GM12874 (cell line): ENCODE measurements at regions not wholly inside any gene's neighbourhood (a gene's known extent, or its start where the extent isn't known, plus 50 kb on each side); places are given as distances from the start of the nearest gene placed in this dataset.

Experiments used
- TF ChIP-seq, protein P1 (sequence below): IDR thresholded peaks from 2 replicates; pipeline ENCODE4 v1.5.1; 2011; ENCODE audit warnings: low read depth, mild to moderate bottlenecking, control low read depth, low read length, moderate library complexity; ENCODE audit not compliant: insufficient read depth

DNA sequence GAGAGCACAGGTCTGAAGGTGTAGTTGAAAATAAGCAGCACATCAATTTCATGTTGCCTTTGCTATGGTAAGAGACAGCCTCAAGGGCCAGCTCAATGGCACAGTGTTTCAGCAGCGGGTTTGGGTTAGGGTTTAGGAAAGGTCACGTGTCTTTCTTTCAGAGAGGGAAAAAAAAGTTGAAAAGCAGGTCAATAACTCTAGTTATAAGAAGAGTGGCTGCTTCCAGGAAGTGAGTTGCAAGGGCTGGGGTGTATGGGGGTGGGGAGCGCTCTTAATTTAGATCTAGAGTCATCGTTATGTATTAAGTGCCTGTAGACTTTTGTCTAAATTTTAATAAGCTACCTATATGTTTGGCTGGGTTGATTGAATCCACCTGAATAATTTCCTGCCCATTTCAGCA is 118.5 kb upstream of the SPAG17 start:
- TF ChIP-seq, protein P1, sequence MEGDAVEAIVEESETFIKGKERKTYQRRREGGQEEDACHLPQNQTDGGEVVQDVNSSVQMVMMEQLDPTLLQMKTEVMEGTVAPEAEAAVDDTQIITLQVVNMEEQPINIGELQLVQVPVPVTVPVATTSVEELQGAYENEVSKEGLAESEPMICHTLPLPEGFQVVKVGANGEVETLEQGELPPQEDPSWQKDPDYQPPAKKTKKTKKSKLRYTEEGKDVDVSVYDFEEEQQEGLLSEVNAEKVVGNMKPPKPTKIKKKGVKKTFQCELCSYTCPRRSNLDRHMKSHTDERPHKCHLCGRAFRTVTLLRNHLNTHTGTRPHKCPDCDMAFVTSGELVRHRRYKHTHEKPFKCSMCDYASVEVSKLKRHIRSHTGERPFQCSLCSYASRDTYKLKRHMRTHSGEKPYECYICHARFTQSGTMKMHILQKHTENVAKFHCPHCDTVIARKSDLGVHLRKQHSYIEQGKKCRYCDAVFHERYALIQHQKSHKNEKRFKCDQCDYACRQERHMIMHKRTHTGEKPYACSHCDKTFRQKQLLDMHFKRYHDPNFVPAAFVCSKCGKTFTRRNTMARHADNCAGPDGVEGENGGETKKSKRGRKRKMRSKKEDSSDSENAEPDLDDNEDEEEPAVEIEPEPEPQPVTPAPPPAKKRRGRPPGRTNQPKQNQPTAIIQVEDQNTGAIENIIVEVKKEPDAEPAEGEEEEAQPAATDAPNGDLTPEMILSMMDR: no peak

DNA sequence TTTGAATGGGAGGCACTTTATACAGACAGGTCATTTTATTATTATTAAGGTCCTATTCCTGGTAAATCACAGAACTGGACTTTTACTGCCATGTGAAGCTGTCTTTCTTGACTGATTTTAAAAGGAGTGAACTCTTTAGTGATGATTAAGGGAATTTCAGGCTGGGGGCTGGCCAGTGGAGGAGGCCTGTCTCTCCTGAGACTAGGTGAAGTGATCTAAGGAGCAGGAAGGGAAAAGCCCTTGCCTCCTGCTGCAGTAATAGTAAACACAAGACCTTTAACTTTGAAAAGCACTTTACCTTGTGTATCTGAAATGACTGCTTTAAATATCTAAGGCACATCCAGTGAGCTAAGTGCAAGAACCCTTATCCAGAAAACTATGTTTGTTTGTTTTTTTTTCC is 118.0 kb upstream of the SPAG17 start:
- TF ChIP-seq, protein P1: no peak

DNA sequence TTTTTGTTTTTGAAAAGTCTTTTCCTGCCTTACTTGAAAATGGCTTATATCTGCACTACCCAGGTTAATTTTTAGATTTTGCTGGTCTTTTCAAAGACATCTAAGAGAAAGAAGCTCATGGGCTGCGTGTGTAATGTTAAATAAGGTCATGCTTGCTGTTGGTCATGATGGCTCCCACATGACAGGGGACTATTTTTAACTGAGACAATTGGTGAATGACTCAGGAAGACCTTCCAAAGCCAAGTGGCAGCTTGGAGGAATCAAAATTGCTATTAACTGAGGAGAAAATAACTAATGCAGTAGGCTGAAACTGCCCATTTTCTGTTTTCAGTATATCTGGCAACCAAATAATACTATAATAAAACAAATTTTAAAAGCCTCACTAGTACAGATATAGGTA is 117.1 kb upstream of the SPAG17 start:
- TF ChIP-seq, protein P1: no peak

DNA sequence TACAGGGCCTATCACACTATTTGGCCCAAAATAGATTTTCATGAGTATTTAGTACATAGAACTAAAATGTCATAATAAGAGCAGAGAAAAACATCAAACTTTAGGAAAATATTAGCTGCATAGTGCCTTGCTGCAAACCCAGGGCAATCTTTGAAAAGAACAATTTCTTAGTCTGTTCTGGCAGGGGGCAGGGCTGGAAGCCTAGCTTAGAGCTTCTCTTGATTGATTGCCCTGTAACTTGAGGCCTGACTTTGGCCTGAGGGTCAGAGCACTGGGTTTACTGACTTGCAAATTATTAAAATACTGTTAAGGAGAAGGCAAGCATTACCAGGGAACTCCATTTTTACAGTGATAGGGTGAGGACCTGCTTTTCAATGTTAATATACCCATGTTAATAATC is 115.8 kb upstream of the SPAG17 start:
- TF ChIP-seq, protein P1: no peak

DNA sequence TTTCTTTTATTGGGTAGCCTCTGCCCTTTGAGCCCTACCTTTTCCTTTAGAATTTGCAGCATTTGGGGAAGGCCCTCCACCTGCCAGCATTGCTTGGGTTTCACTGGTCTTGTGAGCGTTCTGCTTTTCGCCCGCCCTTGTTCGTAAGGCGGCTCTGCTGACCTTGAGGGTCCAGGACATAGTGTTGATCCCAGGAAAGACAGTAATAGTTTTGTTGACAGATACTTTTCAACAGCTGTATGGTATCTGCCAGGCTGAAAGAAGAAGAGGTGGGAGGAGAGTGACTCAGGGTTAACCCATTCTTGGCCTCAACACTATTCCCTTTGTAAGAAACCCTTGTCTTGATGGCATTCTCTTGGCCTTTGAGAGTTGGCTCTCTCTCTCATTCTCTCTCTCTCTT is 113.4 kb upstream of the SPAG17 start:
- TF ChIP-seq, protein P1: no peak

DNA sequence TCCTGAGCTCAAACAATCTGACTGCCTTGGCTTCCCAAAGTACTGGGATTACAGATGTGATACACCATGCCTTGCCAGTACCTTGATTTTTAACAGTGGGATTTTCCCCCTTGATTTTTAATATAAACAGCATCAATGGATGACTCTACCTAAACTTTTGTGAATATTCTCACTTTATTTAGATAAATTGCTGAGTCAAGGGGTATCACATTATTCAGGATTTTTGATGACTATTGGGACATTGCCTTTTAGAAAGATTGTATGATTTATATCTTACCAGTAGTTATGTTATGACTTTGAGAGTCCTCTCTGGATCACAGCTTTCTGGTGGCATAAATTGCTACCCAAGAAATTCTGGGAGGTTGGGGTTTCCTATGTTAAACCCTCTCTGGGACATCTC is 112.5 kb upstream of the SPAG17 start:
- TF ChIP-seq, protein P1: no peak

DNA sequence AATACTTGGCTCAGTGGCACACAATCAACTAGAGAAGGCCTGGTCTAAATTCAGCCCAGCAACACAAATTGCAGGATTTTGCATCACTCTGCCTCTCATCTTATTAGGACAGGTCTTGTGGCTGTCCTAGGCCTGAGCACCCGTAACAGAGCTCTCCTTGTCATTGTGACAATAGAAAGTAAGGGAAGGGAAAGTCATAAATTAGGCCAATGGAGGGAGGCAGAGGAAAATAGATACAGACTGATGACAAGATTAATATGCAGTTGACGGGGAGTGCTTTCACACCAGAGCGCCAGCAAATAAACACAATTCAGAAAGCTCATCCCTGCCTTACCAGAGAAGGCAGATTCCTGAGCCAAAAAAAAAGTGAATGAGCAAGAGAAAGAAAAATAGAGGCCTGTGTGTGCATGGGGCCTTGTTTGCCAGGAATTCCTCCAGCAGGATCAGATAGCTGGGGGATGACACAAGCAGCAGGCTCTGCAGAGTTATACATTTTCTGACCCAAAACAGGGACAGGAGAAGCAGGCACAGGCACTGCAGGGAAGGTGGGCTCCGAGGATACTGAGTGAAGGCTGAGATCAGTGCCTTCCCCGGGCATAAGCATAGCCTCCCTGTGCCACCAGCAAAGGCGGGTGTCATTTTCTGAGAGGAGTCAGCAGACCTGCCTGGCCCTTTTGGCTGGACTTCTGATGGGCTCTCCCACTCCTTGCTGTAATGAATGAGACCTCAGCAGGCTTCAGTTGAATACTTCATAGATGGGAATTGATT is 110.0 kb upstream of the SPAG17 start:
- TF ChIP-seq, protein P1: no peak
